CD4-positive, alpha-beta T cell treated with Interleukin-17A for 4 hours (primary cell): ENCODE measurements at regions not wholly inside any gene's neighbourhood (a gene's known extent, or its start where the extent isn't known, plus 50 kb on each side); places are given as distances from the start of the nearest gene placed in this dataset.

ENCODE experiments used
- DNase-seq: peaks from one replicate; pipeline ENCODE4 v3.0.0-alpha.2; 2020; ENCODE audit warnings: mixed read lengths

- no peak for DNase-seq
These were observed 60.5 kb upstream of the NCOR2 start for GRCh38 chr12:124627956-124628355.

GRCh38 chr12:124626971-124627411 lies 59.6 kb upstream of the NCOR2 start:
- DNase-seq: no peak

- DNase-seq: no peak
These were observed 58.7 kb upstream of the NCOR2 start for GRCh38 chr12:124625867-124626675.

- no peak for DNase-seq
These were observed 57.4 kb upstream of the NCOR2 start for GRCh38 chr12:124624823-124625222.

- no peak for DNase-seq
These were observed 56.1 kb upstream of the NCOR2 start for GRCh38 chr12:124623344-124624035.

GRCh38 chr12:124622764-124623163 lies 55.4 kb upstream of the NCOR2 start:
- no peak for DNase-seq

GRCh38 chr12:124622331-124622730 lies 54.9 kb upstream of the NCOR2 start:
- DNase-seq: no peak

- DNase-seq: no peak
These were observed 53.9 kb upstream of the NCOR2 start for GRCh38 chr12:124621296-124621660.

- DNase-seq: no peak
These were observed 53.3 kb upstream of the NCOR2 start for GRCh38 chr12:124620606-124621295.

- DNase-seq: no peak
These were observed 51.0 kb upstream of the NCOR2 start for GRCh38 chr12:124618291-124618902.

GRCh38 chr12:124617615-124618014 lies 50.2 kb upstream of the NCOR2 start:
- no peak for DNase-seq
